GM21576 (cell line): ENCODE measurements at regions not wholly inside any gene's neighbourhood (a gene's known extent, or its start where the extent isn't known, plus 50 kb on each side); places are given as distances from the start of the nearest gene placed in this dataset.
"Not testable (repeated sequence)": the region's sequence is repeated elsewhere in the genome, so short reads cannot be mapped to it uniquely, and the experiment has no call there.

Source experiments
- ATAC-seq: cut with Tn5 transposase; IDR thresholded peaks from one replicate; pipeline ENCODE4 v1.9.1; 2021; ENCODE audit warnings: mild to moderate bottlenecking, moderate library complexity; ENCODE audit not compliant: unreplicated experiment

DNA sequence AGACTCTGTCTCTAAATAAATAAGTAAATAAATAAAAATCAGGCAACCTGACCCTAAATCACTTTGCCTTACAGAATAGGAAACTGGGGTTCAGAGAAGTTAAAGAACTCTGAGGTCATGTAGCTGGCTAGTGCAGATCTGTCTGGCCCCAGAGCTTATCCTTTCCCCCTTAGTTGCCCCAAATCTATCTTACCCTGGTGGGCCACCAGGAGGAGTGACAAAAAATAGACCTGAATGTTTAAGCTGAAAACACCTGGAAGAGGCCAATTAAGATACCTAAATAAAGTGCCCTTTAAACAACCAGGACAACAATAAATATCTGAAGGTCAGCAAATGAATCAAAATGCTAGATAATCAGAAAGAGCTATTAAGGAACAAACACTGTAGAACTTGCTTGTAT lies 59.7 kb downstream of the TEX35 start:
- ATAC-seq = no peak

DNA sequence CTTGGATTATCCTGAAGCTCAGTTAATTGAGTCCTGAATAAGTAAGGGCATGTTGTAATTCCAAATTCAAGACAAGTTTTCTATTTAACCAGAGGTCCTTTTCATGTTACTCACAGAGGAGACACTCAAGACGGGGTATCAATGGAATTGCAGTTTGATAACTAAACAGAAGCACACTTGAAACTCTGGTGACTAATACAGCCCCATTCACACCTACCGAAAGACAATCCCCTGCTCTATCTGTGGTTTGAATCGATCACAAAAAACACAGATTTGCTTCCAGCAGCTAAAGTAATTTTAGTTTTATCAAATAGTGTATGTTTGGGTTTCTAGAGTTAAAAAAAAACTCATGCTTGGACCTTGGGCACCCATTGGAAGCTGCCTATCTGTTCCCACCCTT lies 60.4 kb downstream of the TEX35 start:
- ATAC-seq = peak; percentile 65

DNA sequence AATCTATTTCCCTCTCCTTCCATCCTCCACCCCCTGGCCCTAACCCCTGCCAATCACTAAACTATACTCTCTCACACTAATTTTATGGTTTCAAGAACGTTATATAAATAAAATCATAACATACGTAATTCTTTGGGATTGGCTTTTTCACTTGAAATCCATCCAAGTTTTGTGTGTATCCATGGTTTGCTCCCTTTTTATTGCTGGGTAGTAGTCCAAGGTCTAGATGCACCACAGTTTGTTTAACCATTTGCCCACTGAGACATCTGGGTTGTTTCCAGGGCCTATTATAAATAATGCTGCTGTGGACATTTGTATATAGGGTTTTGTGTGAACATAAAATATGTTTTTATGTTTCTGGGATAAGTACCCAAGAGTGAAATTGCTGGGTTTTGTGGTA lies 61.4 kb downstream of the TEX35 start:
- ATAC-seq = no peak

DNA sequence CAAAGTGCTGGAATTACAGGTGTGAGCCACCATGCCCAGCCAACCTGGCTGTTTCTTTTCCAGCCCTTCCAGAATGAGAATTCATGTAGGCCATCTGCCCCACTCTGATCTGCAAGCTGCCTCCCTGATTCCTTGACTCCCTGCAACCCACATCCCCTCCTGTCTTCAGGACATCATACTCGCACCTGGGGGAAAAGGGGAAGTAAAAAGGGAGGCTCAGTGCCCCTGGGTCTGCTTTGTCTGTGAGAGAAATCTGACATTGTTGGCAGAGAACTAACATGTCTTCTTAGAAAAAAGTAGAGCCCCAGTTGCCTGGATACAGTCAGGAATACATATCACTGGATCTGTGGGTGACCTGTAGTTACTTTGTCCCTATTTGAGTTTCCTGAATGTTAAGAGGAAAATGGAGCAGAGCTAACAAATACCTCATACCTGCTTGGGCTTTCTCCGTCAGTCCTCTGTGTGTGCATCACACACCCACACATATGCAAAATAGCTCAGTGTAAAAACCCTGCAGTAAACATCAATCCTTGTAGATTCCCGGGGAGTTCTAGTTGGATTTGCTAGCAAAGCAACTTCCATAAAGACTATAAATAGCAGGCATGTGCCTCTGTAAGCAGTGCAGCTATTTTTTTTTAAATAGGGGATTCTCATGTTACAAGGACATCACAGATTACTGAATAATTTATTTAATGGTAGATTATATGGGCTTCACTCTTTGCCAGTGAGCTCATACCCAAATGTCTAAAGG lies 62.9 kb downstream of the TEX35 start:
- peak; percentile 27 for ATAC-seq

DNA sequence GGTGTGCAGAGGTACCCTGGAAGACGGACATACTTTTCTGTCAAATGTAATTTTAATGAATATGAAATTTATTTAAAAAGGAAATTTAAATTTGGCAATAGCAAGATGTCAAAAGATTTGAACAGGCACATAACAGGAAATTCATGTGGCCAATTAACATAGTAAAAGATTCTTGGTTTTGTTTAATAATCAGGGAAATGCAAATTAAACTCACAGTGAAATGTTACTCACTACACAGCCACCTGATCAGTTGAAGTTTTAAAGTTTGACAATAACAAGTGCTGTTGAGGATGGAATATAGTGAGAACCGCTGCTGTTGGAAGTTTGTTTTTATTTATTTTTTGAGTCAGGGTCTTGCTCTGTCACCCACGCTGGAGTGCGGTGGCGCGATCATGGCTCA lies 63.9 kb downstream of the TEX35 start:
- no peak for ATAC-seq

DNA sequence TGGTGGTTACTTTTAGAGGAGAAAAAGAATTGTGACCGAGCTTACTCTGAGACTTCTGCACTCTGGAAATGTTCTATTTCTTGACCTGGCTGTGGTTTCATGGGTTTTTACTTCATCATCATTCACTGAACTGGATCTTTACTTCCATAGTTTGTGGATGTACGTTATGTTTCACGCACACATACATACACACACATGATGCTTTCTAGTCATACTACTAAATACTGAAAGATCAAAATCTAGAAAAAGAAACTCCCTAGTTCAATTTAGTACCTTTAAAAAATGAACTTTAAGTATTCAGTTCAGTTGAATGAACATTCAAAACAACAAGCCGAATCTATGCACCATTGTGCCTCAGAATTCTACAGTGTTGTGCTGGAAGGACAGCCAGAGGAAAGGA lies 65.0 kb downstream of the TEX35 start:
- no peak for ATAC-seq

DNA sequence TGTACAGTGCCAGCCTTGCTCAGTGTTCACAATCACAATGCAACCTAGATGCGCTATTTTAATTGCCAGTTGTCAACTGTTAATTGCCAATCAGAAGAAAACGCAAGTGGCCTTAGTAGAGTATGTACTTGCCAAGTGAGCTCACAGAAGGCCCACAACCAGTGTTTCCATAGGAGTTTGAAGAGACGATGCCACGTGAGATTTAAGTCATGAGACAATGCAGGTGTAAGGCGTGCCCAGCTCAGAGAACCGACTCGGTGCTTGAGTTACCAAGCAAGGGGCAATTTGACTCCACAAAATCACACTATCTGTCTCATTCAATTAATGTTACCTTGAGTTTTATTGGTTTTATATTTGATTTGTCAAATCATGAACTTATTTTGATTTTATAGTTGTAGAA lies 65.6 kb downstream of the TEX35 start:
- no peak for ATAC-seq

DNA sequence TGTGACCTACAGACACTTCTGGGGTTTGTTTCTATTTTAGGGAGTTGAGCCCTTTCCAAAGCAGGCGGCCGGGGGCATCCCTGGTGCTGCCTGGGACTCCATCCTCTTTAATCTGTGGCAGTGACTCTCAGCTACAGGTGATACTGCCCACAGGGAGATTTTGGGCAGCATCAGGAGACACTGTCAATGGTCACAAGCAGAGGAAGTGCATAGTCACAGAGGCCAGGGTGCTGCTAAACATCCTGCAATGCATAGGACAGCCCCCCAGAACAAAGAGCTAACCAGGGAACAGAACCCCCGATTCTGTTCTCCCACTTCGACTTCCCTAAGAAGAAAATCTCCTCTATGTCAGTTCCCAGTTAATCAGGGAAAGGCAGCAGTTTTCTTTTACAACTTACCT lies 66.2 kb downstream of the TEX35 start:
- ATAC-seq = no peak

DNA sequence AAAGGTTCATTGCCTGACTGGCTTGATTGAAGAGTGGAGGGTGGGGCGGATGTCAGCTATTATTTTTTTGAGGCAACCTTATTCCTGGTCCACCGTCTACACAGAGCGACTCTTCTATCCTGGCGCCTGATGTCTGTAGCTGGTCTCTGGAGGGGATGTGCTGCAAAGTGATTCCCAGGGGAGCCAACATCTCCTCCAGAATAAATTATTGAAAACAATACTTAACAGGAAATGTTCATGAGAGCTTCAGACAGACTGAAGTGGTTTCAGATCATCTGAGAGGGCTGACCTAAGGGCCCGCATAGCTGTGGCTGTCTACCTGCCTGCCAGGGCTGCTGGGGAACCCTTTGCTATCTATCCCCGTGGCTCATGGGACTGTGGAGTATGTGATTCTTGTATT lies 66.7 kb downstream of the TEX35 start:
- peak; percentile 60 for ATAC-seq

DNA sequence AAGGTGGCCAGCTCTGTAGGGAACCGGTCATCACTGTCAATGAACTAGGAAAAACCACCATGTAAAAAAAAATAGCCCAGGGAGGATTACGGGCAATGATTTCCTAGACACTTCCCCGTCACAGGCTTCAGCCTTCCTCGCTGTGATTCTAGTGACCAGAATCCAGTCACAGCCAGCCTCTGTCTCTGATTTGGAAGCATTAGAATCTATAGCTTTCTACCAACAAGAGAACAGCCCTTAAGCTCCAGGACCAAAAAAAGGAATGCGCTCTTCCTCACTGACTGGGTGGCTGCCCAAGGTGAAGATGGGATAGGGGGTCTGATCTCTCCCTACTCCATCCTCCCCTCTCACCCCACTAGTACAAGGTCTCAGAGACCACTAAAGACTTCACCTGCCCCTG lies 67.2 kb downstream of the TEX35 start:
- ATAC-seq = no peak

DNA sequence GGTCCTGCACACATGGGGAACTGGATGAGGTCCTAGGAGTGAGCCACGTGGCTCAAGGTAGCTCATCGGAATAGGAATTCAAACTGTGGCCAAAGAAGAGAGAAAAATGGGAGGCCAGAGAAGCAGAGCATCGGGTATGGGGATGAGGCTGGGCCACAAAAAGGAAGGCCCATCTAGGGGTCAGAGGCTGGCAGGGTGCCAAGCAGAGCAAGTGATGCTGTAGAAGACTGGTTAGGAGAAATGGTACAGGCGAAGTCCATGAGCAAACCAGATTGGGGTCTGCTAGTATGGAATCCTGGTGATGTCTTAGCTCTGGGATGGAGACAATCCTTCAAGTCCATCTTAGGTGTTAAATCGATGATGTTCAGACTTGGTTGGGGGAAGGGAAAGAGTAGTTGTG lies 68.0 kb downstream of the TEX35 start:
- ATAC-seq = no peak

DNA sequence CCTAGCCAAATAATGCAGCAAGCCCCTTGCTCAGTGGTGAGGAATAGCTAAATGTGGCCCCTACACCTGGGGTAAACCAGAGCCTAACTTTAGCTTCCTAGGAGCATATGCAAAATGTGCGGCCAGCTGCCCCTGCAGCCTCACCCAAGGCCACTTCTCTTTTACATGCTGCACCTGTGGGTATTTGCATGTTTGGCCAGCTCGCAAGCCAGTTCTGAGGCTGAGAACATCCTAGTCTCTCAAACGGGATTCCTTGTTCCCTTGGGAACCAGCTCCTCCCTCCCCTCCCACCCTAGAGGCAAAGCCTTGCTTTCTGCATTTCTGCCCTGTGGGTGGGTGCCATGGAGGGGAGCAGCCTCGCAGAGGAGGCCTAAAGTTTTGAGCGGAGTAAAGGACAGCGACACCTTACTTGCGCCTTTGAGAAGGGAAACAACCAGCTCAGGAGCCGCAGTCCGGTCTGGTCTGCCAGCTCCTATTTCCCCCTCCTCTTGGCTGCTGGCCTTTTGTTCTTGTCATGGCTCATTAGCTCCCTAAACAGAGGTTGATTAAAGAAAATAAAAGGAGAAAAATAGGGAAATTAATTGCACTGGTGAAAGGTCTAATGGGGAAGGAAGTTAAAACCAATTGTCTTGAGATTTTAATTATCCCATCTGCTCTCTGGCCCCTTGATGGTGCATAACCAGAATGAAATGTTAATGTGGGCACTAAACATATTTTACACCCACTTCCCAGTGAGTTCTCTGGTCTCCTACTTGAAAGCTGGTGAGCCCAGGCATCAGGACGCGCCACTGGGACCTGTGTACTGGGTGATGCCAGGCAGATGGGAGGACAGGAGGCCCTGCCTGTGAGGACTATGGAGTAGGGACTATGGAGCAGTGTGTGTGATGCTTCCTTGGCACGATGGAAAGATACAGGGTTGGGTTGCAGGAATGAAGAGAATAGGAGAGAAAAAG lies 68.7 kb downstream of the TEX35 start:
- ATAC-seq = peak; percentile 78

DNA sequence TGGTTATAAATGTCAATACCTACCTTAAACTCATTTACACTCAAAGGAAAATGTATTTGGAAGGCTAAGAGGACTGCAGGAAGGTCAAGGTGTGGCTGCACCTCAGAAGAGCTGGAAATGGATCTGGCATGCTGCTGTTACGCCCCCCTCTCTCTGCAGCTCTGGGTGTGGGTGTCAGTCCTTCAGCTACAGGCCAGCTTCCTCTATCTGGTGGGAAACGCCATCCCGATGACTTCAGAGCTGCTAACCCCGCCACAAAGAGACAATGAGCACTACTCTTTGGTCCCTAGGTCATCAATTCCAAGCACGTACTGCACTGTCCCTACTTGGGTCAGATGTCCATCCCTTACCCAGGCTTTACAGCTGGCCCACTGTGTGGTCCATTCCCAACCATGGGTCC lies 74.2 kb downstream of the TEX35 start:
- no peak for ATAC-seq

DNA sequence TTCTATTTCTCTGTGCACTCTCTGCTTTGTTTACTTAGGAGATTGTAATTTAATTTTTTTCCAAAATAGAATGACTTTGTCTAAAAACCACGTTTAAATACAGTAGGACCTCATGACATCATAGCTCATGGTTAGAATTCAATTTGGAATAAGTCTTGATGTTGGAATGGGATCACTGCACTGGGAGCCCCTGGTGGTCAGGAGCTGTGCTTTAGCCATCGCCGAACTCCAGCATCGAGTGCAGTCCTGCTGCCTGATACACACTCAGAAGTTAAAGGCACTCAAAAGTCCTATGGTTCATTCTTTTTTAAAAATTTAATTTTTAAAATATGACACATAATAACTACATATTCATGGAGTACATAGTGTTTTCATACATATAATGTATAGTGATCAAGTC lies 75.1 kb downstream of the TEX35 start:
- ATAC-seq = no peak

DNA sequence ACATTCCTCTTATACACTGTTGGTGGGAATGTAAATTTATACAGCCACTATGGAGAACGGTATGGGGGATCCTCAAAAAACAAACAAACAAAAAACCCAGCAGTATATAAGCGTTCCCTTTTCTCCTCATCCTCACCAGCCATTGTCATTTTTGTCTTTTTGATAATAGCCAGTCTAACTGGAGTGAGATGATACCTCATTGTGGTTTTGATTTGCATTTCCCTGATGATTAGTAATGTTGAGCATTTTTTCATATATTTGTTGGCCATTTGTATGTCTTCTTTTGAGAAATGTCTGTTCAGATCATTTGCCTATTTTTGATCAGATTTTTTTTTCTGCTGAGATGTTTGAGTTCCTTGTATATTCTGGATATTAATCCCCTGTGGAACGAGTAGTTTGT lies 76.1 kb downstream of the TEX35 start:
- ATAC-seq = not testable (repeated sequence)

DNA sequence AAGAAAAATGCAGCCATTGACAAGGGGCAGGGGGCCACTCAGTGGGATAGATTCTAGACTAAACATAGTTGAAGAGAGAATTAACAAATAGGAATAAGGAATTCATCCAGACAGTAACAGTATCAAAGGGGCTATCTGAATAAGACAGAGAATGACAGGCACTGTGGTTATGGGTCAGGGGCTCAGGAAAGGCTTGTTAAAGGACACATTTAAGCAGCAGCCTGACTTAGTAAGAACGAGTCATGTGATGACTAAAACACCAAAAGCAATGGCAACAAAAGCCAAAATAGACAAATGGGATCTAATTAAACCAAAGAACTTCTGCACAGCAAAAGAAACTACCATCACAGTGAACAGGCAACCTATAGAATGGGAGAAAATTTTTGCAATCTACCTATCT lies 78.9 kb downstream of the TEX35 start:
- ATAC-seq = not testable (repeated sequence)

DNA sequence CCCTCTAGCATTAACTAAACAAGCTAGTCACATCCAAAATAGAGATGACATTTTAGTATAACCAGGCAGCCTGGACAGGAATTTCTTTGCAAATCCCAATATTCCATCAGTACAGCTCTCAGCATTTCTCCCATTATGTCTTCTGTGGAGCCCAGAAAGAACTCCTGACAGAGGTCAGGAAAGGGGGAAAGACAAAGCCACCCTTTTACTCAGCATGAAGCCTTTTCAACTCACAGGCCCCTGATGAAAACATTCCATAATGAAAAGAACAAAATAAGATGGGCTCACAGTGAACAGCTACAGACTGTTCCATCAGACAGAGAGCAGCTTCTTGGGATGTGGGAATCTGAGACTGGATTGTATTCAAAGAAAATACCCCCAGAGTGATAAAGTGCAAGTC lies 80.6 kb downstream of the TEX35 start:
- no peak for ATAC-seq

DNA sequence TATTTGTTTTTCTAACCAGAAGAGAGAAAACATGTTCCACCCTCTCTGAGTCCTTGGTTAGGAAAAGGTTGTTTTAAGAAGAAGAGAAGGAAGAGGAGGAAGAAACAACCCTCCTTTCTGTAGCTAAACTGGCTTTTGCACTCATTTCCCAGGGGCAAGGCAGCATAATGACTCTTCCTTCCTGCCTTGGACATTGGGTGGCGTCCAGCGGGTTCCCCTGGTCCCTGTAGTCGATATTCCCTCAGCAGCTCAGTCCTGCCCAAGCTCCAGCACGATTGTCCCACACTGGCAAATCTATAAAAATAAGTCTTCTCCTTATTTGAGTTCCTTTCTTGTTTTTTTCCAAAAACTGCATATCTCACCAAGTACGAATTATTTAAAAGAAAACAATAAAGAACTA lies 81.2 kb downstream of the TEX35 start:
- ATAC-seq = no peak

DNA sequence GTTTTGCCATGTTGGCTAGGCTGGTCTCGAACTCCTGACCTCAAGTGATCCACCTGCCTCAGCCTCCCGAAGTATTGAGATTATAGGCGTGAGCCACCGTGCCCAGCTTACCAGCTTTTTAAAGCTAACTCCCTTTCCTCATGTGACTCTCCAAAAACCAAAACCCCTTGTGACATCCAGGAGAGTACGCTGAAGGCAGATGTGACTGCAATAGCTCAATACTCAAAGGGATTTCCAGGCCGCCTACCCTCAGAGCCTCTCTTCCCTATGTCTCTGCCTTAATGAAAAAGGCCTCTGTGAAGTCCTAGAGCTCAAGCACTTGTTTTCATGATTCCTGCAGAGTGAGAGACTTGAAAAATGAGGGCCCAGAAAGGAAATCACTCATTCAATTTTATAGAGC lies 82.6 kb downstream of the TEX35 start:
- no peak for ATAC-seq

DNA sequence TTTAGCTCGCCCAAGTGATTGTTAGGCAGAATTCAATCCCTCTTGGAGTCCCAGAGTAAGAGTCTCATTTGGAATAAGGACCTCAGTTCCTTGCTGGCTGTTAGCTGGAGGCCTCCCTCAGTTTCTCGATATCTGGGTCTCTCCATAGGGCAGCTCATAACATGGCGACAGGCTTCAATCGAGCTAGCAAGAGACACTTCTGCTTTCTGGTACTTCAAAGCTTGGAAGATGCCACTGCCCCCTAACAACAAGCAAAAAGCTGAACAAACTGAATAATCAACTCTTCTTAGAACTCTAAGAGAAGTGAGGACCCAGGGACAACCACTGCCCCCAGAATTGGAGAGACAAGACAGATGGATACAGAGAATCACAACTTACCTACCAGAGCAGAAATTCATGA lies 86.2 kb downstream of the TEX35 start:
- ATAC-seq = no peak

DNA sequence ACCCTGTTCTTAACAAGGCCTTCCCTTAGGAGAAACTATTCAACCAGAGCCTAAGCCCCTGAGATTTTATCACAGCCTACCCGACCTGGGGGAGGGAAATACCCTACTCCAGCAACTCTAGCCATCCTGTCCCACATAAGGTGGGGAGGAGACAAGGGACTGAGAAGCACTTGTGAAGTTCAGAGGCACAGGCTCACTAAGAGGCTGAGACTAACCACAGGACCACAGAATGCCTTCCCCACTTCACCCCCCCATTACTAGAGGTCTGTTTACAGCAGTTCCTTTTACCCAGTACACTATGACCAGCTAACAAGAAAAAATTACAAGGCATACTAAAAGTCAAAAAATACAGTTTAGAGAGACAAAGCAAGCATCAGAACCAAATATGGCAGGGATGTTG lies 86.8 kb downstream of the TEX35 start:
- ATAC-seq = no peak

DNA sequence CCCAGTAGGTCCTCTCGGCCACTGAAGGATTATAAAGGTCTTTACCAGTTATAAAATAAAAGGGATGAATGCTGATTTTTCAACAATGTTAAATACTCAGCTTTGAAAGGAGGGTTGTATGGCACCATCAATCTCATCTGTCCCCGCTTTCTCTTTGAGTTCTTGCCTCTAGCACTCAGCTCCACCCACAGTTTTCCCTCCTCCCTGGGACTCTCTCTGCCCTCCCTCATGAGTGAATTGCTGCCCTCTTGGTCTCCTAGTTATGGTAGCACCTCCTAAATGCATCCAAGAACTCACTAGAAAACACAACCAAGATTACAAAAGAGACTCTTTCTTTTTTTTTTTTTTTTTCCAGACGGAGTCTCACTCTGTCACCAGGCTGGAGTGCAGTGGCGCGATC lies 91.0 kb downstream of the TEX35 start:
- no peak for ATAC-seq
